ENCODE measurements at regions not wholly inside any gene's neighbourhood (a gene's known extent, or its start where the extent isn't known, plus 50 kb on each side); places are given as distances from the start of the nearest gene placed in this dataset.

GRCh38 chr3:43207628-43208085, 78.7 kb upstream of the SNRK start:
- DNase-seq (ENCODE audit: low read depth, low spot score) = no peak

DNA sequence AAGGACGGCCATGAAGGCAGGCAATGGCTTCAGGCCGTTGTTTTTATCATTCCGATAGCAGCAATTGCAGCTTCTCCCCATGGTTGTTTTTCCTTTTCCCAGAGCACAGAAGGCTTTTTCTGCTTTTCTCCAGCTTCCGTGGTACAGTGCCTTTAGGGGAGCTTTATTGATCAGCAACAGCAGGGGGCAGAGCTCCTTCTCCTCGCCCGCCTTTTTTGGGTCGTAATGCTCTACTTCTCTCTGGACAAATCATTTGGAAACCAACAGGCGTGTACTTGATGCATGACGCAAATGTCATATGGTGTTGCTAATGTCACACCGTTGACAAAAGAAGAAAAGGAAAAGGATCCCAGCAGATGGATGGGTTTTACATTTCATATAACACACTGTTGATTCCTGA, 79.7 kb upstream of the SNRK start:
- DNase-seq (ENCODE audit: low read depth, low spot score) = no peak

GRCh38 chr3:43206105-43206504, 80.2 kb upstream of the SNRK start:
- DNase-seq (ENCODE audit: low read depth, low spot score) = no peak

- no peak for DNase-seq (ENCODE audit: low read depth, low spot score)
Measured at GRCh38 chr3:43203022-43203421, 83.3 kb upstream of the SNRK start.

GRCh38 chr3:43201581-43201980, 84.8 kb upstream of the SNRK start:
- no peak for DNase-seq (ENCODE audit: low read depth, low spot score)

GRCh38 chr3:43199645-43200306, 86.6 kb upstream of the SNRK start:
- DNase-seq (ENCODE audit: low read depth, low spot score) = no peak

DNA sequence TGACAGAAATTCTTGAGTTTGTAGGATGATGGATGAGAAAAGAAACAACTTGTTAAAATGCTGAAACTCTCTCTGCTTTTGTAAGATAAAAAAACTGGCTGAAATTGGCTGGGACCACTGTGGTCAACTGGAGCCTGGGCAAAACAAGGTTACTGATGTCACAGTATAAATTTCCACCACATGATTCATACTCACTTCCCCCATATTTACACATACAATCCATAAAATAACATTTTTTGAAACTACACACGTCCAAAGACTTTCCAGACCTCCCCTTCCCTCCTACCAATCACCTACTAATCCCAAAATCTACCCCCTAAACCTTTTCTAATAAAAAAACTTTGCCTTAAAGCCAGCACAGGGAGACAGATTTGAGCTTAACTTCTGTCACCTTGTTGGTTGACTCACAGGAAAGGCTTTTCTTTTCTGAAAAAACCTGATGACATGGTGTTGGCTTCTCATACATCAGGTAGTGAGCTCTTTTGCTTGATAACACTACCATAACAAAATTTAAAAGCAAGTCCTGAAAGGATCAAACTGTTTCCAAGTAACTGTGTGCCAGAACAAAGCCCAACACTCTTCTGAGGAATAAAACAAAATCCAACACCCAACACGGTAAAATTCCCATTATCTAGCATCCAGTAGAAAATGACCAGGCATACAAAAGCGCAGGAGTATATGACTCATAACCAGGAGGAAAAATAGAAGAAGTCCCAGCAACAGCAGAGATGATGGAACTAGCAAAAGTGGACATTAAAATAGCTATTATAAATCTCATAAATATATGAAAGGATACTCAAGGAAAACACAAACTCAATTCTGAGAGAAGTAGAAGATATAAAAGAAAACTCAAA, 87.3 kb upstream of the SNRK start:
- no peak for DNase-seq (ENCODE audit: low read depth, low spot score)

GRCh38 chr3:43198301-43198700, 88.0 kb upstream of the SNRK start:
- DNase-seq (ENCODE audit: low read depth, low spot score) = no peak

- no peak for DNase-seq (ENCODE audit: low read depth, low spot score)
Measured at GRCh38 chr3:43197181-43197580, 89.2 kb upstream of the SNRK start.

- no peak for DNase-seq (ENCODE audit: low read depth, low spot score)
Measured at GRCh38 chr3:43196721-43197120, 89.6 kb upstream of the SNRK start.

DNA sequence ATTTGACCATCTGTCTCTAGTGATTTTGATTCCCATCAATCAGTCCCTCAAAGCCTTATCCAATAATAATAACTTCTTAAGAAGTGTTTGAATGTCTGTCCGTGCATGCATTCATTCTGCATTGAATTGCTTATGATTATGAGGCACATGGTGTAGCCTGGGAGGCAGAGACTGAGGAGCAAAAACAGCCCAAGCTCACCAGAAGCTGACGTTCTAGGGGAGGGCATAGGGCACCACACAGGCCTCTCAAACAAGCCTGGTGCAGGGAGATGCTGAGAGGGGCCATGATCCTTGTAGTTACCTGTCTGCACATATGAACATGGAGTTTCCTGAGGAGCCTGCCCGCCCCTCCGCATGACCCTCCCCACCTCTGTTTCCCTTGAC, 89.2 kb upstream of the POMGNT2 start:
- DNase-seq (ENCODE audit: low read depth, low spot score) = no peak

DNA sequence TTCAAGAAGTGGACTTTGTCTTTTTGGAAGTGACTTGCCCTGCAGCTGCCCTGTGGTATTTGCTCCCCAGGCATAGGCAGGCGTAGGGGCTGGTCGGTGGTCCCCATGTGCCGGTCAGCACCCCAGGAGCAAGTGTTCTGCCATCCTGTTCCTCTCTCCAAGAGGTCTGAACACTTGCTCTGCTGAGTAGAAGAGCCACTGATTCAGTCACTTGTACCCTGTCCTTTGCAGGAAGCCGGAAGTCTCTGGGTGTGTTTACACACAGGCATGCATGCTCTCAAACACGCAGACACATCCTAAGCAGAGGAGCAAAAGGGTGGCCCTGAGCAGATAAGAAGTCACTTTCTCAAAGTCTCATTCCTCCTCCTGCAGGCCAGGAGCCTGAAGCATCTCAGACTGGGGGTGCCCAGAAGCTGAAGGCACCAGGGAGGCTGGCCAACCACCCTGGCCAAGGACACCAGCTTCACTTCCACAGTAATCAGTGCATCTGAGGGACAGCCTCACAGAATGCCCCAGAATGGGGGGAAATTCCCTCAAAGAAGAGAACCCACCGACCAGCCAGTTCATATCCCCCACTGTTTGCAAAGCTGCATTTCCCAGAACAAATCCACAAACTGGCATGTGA, 88.7 kb upstream of the POMGNT2 start:
- no peak for DNase-seq (ENCODE audit: low read depth, low spot score)

DNA sequence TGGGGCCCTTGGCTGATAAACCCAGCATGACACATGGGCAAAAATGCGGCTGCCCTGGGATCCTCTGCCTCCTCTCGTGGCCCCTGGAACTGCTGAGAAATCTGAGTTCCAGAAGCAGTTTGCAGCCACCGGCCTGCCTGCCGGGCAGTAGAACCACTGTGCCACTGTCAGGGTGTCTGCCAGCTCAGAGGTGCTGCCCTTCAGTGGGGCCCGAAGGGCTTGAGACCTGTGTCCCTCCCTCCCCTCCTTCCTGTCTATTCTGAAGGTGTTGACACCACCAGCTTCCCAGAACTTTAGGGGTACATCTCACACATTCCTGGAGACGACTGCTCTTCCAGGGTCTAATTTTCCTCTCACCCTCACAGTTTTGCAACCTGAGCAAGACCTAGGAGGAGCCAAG, 88.2 kb upstream of the POMGNT2 start:
- DNase-seq (ENCODE audit: low read depth, low spot score) = no peak

- DNase-seq (ENCODE audit: low read depth, low spot score) = no peak
Measured at GRCh38 chr3:43192028-43192427, 86.1 kb upstream of the POMGNT2 start.

GRCh38 chr3:43191116-43191515, 85.2 kb upstream of the POMGNT2 start:
- no peak for DNase-seq (ENCODE audit: low read depth, low spot score)

DNA sequence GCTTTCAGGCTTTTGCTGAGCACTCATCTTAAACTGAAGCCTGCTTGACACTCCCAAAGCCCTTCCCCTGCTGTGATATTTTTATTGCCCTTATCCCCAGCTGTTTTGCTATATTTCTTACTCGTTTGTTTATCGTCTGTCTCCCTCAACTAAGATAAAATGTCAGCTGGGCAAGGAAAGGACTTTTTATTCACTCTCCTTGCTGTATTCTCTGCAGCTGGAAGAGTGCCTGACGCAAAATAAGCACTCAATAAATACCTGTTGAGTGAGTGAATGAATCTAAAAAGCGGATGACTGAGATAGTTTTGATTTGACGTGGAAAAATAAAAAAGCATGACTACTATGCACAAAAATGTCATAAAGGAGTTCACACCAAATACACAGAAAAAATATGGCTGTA, 84.8 kb upstream of the POMGNT2 start:
- DNase-seq (ENCODE audit: low read depth, low spot score) = no peak

DNA sequence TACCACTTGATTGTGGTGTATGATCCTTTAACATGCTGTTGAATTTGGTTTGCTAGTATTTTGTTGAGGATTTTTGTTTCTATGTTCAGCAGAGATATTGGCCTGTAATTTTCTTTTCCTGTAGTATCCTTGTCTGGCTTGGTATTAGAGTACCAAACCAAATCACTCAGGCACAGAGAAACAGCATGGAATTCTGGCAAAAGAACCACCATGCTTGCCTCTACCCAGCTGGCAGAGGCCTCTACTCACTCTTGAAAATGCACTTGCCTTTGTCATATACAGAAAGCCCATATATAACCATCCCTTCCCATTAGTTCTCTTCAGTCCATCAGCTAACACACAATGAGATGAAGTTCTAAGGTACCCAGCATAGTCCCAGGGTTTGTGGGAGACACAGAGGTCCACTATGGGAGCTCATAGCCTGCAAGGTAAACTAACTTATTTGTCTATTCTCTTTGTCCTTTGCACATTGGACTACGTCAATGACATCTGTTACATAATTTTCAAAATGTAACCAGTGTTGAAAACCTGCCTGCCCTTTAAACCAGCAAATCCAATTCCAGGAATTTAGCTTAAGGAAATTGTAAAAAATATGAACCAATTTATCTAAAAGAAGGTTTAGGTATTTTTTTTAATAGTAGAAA, 82.1 kb upstream of the POMGNT2 start:
- DNase-seq (ENCODE audit: low read depth, low spot score) = no peak

DNA sequence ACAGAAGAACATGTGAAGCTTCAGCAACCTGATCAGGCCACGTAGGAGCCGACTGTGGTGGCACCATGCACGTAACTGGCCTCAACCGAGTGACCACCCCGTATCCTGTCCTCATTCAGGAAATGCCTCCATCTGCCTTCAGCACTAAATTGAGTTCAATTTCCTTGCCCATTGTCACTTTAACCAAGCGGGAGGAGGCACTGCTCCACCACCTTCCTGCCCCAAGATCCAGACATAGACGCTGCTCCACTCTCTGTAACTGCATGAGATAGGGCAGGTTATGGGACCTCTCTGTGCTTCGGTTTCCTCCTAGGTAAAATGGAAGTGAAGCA, 80.1 kb upstream of the POMGNT2 start:
- no peak for DNase-seq (ENCODE audit: low read depth, low spot score)

DNA sequence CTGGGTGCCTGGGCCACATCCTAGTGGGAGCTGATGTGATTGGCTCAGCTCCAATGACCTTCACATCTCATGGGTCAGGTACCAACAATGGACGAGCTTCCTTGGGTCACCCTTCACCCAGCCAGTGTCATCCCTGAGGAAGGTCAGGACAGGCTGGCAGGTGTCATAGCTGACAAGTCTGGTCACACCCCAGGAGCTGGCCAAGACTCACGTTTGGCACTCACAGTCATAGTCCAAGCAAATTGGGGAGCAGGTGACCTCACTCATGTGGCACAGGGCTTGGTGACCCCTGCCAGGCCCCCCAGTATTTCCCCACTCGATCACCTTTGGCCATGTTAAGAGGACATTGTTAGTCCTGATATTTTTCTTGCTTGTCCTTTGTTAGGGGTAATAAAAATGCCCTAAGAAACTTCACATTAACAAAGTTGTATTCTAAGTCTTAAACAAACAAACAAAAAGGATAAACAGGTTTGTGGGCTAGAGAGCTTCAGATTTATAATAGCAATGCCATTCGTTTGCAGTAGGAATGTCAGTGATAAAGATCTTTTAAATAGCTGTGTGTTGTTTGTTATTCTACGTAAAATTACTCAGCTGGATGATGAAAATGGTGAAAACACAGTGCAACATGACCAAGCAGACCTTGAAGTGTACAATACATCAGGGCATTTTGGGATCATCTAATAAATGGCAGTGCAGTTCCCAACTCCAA, 79.5 kb upstream of the POMGNT2 start:
- DNase-seq (ENCODE audit: low read depth, low spot score) = no peak

DNA sequence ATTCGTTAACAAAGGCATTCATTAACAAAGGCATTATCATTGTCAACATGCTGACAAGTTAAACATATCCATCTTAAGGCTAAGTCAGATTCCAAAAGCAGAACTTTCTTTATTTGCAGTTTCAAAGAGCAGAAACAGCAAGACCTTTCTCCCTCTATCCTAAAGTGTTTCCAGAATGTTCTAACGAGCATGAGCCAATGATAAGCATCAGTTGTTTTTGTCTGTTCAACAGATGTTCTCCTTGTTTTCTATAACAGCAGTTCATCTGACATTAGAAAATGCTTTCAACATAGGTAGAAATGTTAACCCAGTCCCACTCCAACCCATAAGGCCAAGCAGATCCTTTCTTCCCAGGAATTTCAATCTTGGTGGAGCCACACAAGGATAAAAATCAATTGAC, 77.6 kb upstream of the POMGNT2 start:
- no peak for DNase-seq (ENCODE audit: low read depth, low spot score)

DNA sequence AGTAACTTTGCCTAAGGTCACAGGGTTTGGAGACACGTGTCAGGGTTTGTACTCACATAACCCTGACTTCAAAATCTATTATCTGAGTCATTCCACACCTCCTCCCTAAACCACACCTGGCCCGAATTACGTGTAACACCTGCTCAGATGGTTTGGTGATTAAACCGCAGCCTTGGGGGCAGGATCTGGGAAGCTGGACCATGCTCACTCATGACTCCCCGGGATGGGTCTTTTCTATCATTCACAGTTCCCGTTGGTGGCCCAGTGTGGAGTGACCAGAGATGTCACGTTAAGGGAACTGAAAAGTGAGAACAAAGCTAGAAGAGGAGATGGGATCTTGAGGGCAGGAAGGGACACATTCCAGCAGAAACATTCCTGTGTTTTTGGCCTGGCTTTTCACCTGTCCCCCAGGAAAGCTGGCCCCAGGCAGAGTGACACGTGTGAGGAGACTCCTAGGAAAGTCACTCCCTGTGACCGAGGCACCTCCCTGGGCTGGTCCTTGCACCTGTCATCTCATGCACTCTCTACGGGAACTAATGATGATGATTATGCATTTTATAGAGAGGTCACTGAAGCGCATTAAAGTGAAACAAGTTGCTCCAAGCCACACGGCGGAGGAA, 75.4 kb upstream of the POMGNT2 start:
- DNase-seq (ENCODE audit: low read depth, low spot score) = no peak

Measured in iPS DF 19.7 (cell line).